ENCODE measurements at regions not wholly inside any gene's neighbourhood (a gene's known extent, or its start where the extent isn't known, plus 50 kb on each side); places are given as distances from the start of the nearest gene placed in this dataset.

GRCh38 chr20:57867807-57868206 lies 158.0 kb upstream of the PMEPA1 start:
- H3K4ac ChIP-seq (ENCODE audit: low read depth, low read length): no peak overlapping the region
- H3K18ac ChIP-seq (ENCODE audit: low read depth, low read length): no peak overlapping the region
- no peak overlapping the region for H4K5ac ChIP-seq (ENCODE audit: low read depth, low read length)
- H4K91ac ChIP-seq (ENCODE audit: insufficient read depth, low read depth, low read length): no peak overlapping the region
- H3K79me1 ChIP-seq (ENCODE audit: low read depth in 1 of 2, low read length in 2 of 2): no peaks in the 10 kb centered on the region
- no peaks in the 10 kb centered on the region for H3K36me3 ChIP-seq (ENCODE audit: control insufficient read depth, insufficient read depth, low read length)
- no peak overlapping the region for H3K23ac ChIP-seq (ENCODE audit: low read depth, low read length)
- H2BK20ac ChIP-seq (ENCODE audit: low read depth, low read length): no peak overlapping the region
- H2BK15ac ChIP-seq (ENCODE audit: low read depth, low read length): no peak overlapping the region
- no peak overlapping the region for H3K14ac ChIP-seq (replicated peaks; ENCODE audit: low read depth, low read length)
- H3K9ac ChIP-seq (ENCODE audit: low read depth, low read length): no peak overlapping the region
- no peak overlapping the region for H3K4me2 ChIP-seq (ENCODE audit: low read depth, low read length)
- no peak overlapping the region for H2AK9ac ChIP-seq (replicated peaks; ENCODE audit: low read depth, low read length, poor library complexity)
- H3K27me3 ChIP-seq (ENCODE audit: control insufficient read depth, insufficient read depth, low read length): peaks cover 3% of the 10 kb centered on the region; the same call in 1 of the 2 replicates
- no peaks in the 10 kb centered on the region for H4K20me1 ChIP-seq (ENCODE audit: insufficient read depth, low read length)
- H2AK5ac ChIP-seq (ENCODE audit: low read depth, low read length): no peak overlapping the region
- no TSS peak for BruUV-seq (replicated peaks)
- TF ChIP-seq FOS (IDR thresholded peaks at IDR 0.05; ENCODE audit: low read depth, low read length) (no peak), MXI1 (IDR thresholded peaks at IDR 0.05; ENCODE audit: borderline replicate concordance, low read depth, low read length) (no peak), CEBPB (IDR thresholded peaks at IDR 0.05; ENCODE audit: low read depth, low read length) (no peak), RCOR1 (IDR thresholded peaks at IDR 0.05; ENCODE audit: insufficient replicate concordance, low read length) (no peak), CHD1 (IDR thresholded peaks at IDR 0.05; ENCODE audit: low read depth, low read length) (no peak), MAZ (IDR thresholded peaks at IDR 0.05; ENCODE audit: borderline replicate concordance, low read depth, low read length) (no peak), RFX5 (IDR thresholded peaks at IDR 0.05; ENCODE audit: low read depth, low read length) (no peak), RAD21 (IDR thresholded peaks at IDR 0.05; ENCODE audit: low read length) (no peak), BHLHE40 (IDR thresholded peaks at IDR 0.05; ENCODE audit: low read depth, low read length) (no peak), NFE2L2 (IDR thresholded peaks at IDR 0.05; ENCODE audit: low read depth, low read length) (no peak), SMC3 (IDR thresholded peaks at IDR 0.05; ENCODE audit: low read depth, low read length) (no peak), MAFK (IDR thresholded peaks at IDR 0.05; ENCODE audit: low read depth, low read length) (no peak)
- TF ChIP-seq, protein P1, sequence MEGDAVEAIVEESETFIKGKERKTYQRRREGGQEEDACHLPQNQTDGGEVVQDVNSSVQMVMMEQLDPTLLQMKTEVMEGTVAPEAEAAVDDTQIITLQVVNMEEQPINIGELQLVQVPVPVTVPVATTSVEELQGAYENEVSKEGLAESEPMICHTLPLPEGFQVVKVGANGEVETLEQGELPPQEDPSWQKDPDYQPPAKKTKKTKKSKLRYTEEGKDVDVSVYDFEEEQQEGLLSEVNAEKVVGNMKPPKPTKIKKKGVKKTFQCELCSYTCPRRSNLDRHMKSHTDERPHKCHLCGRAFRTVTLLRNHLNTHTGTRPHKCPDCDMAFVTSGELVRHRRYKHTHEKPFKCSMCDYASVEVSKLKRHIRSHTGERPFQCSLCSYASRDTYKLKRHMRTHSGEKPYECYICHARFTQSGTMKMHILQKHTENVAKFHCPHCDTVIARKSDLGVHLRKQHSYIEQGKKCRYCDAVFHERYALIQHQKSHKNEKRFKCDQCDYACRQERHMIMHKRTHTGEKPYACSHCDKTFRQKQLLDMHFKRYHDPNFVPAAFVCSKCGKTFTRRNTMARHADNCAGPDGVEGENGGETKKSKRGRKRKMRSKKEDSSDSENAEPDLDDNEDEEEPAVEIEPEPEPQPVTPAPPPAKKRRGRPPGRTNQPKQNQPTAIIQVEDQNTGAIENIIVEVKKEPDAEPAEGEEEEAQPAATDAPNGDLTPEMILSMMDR (conservative IDR thresholded peaks at IDR 0.05; ENCODE audit: low read depth, low read length): no peak
- TF ChIP-seq, protein P2, sequence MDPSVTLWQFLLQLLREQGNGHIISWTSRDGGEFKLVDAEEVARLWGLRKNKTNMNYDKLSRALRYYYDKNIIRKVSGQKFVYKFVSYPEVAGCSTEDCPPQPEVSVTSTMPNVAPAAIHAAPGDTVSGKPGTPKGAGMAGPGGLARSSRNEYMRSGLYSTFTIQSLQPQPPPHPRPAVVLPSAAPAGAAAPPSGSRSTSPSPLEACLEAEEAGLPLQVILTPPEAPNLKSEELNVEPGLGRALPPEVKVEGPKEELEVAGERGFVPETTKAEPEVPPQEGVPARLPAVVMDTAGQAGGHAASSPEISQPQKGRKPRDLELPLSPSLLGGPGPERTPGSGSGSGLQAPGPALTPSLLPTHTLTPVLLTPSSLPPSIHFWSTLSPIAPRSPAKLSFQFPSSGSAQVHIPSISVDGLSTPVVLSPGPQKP (IDR thresholded peaks at IDR 0.05; ENCODE audit: borderline replicate concordance, low read depth, low read length): no peak
- no peak overlapping the region for H2BK5ac ChIP-seq (ENCODE audit: low read depth, low read length, poor library complexity, severe bottlenecking)
- no peak overlapping the region for H4K8ac ChIP-seq (ENCODE audit: low read depth in 2 of 2, low read length in 2 of 2)
- dilution Hi-C loops (cut with HindIII; ENCODE audit: low sequenced_read_pairs, unreplicated experiment) (no loop called here), intact Hi-C loops (cut with micrococcal nuclease) (no loop called here), in situ Hi-C loops (cut with MboI; ENCODE audit: low sequenced_read_pairs) (no loop called here)
- no peak overlapping the region for H3K27ac ChIP-seq (ENCODE audit: insufficient read depth, low read length)
- H2BK120ac ChIP-seq (ENCODE audit: low read depth, low read length): no peak overlapping the region
- 100% methylated on average over 1 of the region's 2 CpGs; no CpG with 5 or more reads in 1 of the 2 experiments for WGBS, 2 experiments (ENCODE audit: extremely low coverage in 2 of 2, insufficient read length in 1 of 2)
- no peak for ATAC-seq (ENCODE audit: low read depth)
- H3K9me1 ChIP-seq (ENCODE audit: insufficient read depth, low read length): no peaks in the 10 kb centered on the region
- H2AFZ ChIP-seq (replicated peaks; ENCODE audit: low read length, poor library complexity): no peak overlapping the region
- H3K4me3 ChIP-seq (ENCODE audit: insufficient read depth, low read depth, low read length): no peak overlapping the region
- no peaks in the 10 kb centered on the region for H3K4me1 ChIP-seq (ENCODE audit: control insufficient read depth, insufficient read depth, low read length)
- DNase-seq: no peak
- no peak overlapping the region for H3K56ac ChIP-seq (ENCODE audit: extremely low read depth, insufficient read depth, low read length)
- POLR2A ChIA-PET (ENCODE audit: unreplicated experiment): no interaction called here
- H3K9me3 ChIP-seq (ENCODE audit: control insufficient read depth, insufficient read depth, low read length): no peaks in the 10 kb centered on the region
- CTCF ChIA-PET: no interaction called here

Measured in IMR-90 (cell line).